ENCODE measurements at regions not wholly inside any gene's neighbourhood (a gene's known extent, or its start where the extent isn't known, plus 50 kb on each side); places are given as distances from the start of the nearest gene placed in this dataset.

DNA sequence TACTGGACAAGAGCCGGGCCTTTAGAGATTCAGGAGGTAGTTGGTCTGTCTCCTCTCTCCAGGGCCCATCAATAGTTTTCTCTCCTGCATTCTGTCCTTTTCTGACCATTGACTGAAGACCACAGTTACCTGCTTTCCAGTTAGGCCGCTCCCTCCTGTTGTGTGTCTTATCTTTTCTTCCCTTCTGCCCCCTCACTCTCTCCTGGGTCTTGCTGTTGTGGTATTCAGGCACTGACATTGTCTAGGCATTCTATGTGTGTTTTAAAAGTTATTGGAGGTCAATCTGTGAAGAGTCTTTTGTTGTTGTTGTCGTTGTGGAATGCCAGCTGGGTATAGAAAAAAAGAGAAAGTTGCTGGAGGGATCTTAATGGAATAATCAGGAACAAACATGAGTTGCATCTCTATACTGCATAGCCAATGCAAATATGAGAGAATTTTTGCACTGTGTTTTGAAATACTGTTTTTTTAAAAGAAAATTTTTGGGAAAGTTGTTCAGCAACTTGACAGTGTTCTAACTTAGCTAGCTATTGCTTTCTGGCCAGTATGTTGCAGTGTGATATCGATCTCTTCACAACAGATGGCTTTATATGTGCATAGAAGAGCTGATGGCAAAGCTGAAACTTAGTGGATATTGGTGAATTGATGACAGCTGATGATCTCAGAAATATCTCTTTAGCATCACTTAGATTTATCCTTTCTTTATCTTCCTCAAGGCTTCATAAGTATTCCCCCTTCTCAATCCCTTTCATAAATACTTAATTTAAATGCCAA is 240.7 kb downstream of the C4orf33 start:
- TF ChIP-seq CTCF (IDR thresholded peaks at IDR 0.05; ENCODE audit: insufficient read depth, low read length) = no peak
- no peak overlapping the region for H3K4me3 ChIP-seq (ENCODE audit: low read depth, low read length)
- no peak for DNase-seq (ENCODE audit: low read depth)

DNA sequence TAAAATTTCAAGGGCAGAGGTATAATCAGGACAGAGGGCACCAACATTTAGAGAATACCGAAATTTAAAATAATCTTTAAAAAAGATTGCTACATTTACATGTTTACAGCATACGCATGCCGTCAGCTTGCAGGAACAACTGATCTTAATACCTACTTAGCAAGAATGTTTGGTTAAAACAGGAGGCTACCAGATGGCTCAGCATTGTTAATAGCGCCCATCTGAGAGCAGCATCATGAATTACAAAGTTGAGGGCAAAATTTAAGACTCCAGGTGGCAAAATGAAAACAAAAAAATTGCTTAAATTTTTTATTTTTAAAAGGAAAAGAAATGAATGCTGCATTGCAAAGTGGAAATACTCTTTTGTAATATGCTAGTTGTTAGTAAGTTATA is 241.3 kb downstream of the C4orf33 start:
- DNase-seq (ENCODE audit: low read depth) = no peak
- TF ChIP-seq CTCF (IDR thresholded peaks at IDR 0.05; ENCODE audit: insufficient read depth, low read length) = no peak
- H3K4me3 ChIP-seq (ENCODE audit: low read depth, low read length) = no peak overlapping the region

DNA sequence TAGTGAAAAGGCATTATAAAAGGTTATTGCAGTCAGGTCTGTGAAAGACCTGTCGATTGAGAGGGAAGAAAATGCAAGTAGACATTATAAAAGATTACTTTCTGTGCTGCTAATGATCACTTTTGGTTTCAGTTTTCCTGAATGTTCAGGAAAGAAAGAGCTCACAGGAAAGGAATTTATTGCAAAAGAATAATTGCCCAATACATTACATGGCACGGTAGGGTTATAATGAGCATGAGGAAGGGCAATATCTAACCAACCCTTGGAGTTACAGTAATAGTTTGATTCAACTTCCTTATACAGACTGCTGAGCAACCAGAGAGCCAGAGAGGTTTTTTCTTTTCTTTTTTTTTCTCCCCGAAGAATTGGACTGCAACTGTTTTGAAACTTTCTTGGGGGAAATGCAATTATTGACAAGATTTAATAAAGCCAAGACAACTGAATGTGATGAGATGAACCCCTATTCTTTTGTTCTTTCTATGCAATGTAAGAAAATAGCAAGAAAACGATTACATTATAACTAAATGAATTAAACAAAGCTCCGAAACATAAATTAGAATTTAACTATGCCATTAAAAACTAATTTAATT is 247.0 kb downstream of the C4orf33 start:
- peak; percentile 74 for DNase-seq (ENCODE audit: low read depth)
- H3K4me3 ChIP-seq (ENCODE audit: low read depth, low read length) = peak overlapping the region; percentile 38
- TF ChIP-seq CTCF (IDR thresholded peaks at IDR 0.05; ENCODE audit: insufficient read depth, low read length) = no peak

DNA sequence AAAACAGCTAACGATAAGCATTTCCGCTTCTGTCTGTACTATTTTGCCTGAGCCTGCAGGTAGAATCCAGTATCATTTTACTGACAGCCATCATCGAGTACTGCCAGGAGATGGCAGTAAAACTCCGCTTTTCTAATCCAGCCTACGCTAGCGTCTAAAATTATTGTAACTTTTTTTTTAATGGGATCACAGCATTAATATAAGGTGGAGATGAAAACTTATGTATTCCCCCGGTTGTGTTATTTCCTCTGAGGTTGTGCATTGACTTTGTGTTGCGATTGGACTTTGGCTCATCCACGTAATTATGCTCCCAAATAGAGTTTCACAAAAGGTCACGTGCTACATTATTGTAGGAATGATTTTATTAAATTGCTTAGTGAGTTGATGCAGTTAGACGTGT is 248.1 kb downstream of the C4orf33 start:
- DNase-seq (ENCODE audit: low read depth) = peak; percentile 20
- H3K4me3 ChIP-seq (ENCODE audit: low read depth, low read length) = no peak overlapping the region
- TF ChIP-seq CTCF (IDR thresholded peaks at IDR 0.05; ENCODE audit: insufficient read depth, low read length) = peak; percentile 48

DNA sequence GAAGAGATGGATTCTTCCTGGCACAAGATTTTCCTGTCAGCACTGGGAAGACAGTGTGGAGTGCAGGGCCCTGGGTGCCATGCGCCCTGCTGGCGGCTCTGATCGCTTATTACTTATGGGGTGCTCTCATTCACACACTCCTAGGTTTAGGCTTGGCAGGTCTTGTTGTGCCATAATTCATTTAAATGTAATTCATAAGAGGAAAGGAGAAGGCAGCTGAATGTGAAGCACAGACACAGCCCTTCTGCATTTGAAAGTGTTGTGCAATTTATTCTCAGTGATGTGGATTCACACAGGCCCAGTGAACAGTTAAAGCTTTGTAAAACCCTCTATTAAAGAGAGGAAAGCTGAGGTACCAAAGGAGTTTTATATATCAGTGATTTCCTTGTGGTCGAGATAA is 249.7 kb downstream of the C4orf33 start:
- no peak overlapping the region for H3K4me3 ChIP-seq (ENCODE audit: low read depth, low read length)
- TF ChIP-seq CTCF (IDR thresholded peaks at IDR 0.05; ENCODE audit: insufficient read depth, low read length) = no peak
- no peak for DNase-seq (ENCODE audit: low read depth)

- TF ChIP-seq CTCF (IDR thresholded peaks at IDR 0.05; ENCODE audit: insufficient read depth, low read length) = no peak
- no peak overlapping the region for H3K4me3 ChIP-seq (ENCODE audit: low read depth, low read length)
- no peak for DNase-seq (ENCODE audit: low read depth)
Observed at GRCh38 chr4:129346036-129346435, 250.1 kb downstream of the C4orf33 start.
